Loucy (cell line): ENCODE measurements at regions not wholly inside any gene's neighbourhood (a gene's known extent, or its start where the extent isn't known, plus 50 kb on each side); places are given as distances from the start of the nearest gene placed in this dataset.

Source experiments
- CTCF ChIP-seq: fragments of 200-600 bp; sonication (generic); conservative IDR thresholded peaks from 2 replicates; pipeline ENCODE4 v1.5.1; 2014; ENCODE audit warnings: mild to moderate bottlenecking, antibody characterized with exemption, low read length
- EZH2phosphoT487 ChIP-seq: fragments of 200-600 bp; IDR thresholded peaks from 2 replicates; pipeline ENCODE4 v1.6.1; 2018; ENCODE audit warnings: antibody characterized with exemption, mild to moderate bottlenecking, moderate library complexity, borderline replicate concordance

GRCh38 chr5:111848476-111848875, 91.5 kb upstream of the NREP start:
- TF ChIP-seq CTCF (no peak), EZH2phosphoT487 (no peak)
